Embryonic facial prominence (tissue), 1 donor: ENCODE measurements at regions not wholly inside any gene's neighbourhood (a gene's known extent, or its start where the extent isn't known, plus 50 kb on each side); places are given as distances from the start of the nearest gene placed in this dataset.
A peak's percentile ranks its signal among the peaks of the same experiment; 100 is the strongest.

ENCODE experiments used
- DNase-seq: peaks from one replicate; pipeline ENCODE4 v3.0.0-alpha.2; 2016; ENCODE audit errors: extremely low spot score

DNA sequence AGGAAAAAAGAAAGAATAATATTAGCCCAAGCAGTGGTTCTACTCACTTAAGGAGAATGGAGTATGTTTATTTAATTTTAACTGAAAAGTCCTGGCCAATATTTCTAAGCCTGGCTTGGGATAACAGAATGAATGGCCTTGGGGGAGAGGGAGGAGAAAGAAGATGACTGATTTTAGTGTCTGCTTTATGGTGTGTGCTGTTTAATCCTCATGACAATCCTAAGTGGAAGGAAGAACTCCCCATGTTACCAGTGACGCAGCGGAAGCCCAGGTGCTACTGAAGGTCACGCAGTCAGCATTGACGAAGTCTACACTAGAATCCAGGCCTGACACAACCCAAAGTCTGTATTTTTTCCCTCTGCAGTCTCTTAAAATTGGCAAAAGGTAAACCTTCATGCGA, 50.5 kb downstream of the PALM2AKAP2 start:
- no peak for DNase-seq

DNA sequence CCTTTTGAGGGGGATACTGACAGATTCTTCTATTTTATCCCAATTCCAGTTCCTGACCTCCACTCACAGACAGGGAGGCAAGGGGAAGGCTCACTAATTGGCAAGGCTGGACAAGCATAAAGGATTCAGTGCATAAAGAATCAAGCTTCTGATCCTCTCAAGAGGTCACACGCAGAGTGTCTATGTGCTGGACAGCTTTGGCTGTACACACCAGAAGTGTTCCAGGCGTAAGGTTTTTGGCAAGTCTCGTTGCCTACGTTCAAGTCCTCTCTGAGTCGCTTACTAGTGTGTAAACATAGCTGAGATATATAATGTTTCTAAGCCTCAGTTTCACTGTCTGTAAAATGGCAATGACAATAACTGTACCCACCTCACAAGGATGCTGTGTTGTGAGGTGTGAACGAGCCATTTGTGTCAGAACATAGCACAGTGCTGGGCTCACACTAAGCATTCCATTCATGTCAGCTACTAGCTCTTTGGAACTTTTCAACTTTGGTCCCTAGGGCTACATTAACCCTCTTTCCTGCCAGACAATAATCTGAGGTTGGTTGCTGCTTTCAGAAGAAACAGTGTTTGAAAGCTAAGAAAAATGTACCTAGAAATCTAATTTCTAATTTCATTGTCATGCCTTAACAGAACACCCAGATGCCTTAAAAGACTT, 52.1 kb downstream of the PALM2AKAP2 start:
- DNase-seq = no peak

- no peak for DNase-seq
Observed at GRCh38 chr9:109834855-109835254, 54.9 kb downstream of the PALM2AKAP2 start.

GRCh38 chr9:109843641-109844040, 63.6 kb downstream of the PALM2AKAP2 start:
- DNase-seq = no peak

DNA sequence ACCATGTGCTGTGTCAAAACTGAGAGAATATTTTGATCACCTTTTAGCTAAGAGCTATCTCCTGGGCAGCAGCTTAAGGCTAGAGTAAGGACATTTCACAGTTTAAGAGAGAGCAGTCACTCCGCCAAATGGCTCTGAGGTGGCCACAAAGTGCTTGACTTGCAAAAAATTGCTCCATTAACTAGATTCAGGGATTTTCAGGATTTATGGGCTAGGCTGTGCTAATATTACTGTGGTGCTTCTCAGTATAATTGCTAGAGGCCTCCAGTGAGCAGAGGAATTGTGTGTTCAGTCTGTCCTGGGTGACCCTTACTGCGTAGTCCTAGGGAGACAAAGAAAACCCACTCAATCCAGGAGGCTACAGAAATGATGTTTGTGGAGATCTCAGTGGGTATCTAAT, 65.2 kb downstream of the PALM2AKAP2 start:
- DNase-seq = no peak

DNA sequence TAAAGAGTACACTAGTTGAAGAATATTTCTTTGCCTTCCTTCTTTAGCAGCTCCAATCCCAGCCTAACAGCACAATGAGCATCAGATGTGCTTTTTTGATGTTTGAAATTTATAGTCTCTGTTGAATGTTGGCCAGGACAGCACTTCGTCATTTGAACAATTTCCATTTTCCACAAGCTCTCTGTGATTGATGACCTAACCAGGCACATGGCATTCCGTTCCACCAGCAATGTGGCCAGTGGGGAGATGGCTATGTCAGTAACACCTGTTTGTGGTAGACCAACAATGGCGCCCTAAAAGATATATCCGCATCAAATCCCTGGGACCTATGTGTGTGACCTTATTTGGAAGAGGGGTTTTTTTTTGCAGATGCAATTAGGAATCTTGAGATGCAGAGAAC, 66.8 kb downstream of the PALM2AKAP2 start:
- no peak for DNase-seq

DNA sequence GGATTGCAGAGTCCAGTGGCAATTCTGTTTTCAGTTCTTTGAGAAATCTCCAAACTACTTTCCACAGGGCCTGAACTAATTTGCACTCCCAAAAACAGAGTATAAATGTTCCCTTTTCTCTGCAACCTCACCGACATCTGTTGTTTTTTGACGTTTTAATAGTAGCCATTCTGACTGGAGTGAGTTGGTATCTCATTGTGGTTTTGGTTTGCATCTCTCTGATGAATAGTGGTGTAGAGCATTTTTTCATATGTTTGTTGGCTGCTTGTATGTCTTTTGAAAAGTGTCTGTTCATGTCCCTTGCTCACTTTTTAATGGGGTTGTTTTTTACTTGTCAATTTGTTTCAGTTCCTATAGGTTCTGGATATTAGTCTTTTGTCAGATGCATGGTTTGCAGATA, 72.6 kb downstream of the PALM2AKAP2 start:
- DNase-seq = no peak

GRCh38 chr9:109855540-109855939, 75.5 kb downstream of the PALM2AKAP2 start:
- no peak for DNase-seq

- no peak for DNase-seq
Observed at GRCh38 chr9:109856785-109857184, 76.8 kb downstream of the PALM2AKAP2 start.

- no peak for DNase-seq
Observed at GRCh38 chr9:109857336-109857735, 77.3 kb downstream of the PALM2AKAP2 start.

DNA sequence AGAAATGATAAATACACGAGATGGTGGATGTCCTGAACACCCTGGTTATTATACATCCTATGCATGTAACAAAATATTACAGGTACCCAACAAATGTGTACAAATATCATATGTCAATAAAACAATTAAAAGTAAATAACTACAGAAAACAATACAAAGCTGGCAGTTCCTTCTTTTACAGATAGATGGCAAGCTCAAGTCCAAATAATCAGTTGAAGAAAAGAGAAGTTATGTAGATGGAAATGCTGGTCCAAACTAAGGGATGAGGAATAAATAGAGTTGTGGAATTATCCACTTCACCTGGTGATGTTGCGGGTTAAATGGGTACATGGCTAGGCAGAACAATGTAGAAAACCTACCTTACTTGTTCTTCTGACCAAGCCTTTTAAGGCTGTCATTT, 79.4 kb downstream of the PALM2AKAP2 start:
- no peak for DNase-seq

DNA sequence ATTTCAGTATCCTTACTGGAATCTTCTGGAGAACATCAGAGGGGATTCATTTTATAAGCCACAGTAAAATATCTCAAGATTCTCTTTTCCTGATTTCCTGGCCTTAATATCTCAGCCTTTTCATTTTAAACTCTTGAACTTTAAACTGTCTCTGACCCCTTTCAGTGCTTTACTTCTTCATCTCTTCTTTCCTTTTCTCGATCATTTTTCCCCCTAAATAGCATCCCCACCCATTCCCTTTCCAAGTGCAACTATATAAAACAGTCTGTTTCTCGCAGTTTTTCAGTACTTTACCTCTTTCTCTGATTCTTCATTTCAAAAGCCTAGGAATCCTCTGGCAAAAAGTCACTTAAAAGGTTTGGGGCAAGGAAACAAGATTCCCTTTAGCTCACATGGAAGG, 80.5 kb downstream of the PALM2AKAP2 start:
- DNase-seq = no peak

DNA sequence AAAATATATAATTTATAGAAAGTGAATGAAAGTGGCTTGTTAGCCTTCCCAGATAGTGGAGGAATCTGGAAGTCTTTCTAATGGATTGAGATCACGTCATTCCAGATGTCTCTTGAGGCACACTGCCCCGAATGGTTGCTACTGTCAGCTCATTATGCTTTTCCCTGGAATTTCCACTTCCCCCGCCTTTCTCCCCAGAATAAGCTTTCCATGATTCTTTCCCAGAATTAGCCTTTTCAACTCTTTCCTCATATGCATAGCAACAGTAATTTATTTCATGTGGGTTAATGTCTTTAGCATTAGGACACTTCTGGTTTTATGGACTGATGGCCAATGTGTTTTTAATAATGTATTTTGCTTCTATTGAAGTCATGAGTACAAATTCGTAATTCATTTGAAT, 81.5 kb downstream of the PALM2AKAP2 start:
- DNase-seq = peak; percentile 34

DNA sequence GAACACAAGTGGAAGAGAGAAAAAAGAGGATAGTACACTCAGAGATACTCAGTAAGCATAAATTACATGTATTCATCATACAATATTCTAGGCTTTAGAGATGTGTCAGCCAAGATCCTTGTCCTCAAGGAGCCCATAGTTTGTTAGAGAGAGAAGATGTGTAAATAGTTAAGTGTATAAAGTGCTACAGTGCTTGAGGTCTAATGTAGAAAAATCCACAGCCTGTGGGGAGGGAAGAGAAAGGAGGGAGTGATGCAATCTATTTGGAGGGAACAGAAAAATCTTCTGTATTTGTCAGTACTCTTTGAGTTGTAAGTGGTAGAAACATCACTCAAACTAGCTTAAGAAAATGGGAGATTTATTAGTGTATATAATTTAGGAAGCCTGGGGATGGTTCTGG, 81.9 kb downstream of the PALM2AKAP2 start:
- DNase-seq = no peak

GRCh38 chr9:109862452-109862851, 82.5 kb downstream of the PALM2AKAP2 start:
- DNase-seq = no peak

DNA sequence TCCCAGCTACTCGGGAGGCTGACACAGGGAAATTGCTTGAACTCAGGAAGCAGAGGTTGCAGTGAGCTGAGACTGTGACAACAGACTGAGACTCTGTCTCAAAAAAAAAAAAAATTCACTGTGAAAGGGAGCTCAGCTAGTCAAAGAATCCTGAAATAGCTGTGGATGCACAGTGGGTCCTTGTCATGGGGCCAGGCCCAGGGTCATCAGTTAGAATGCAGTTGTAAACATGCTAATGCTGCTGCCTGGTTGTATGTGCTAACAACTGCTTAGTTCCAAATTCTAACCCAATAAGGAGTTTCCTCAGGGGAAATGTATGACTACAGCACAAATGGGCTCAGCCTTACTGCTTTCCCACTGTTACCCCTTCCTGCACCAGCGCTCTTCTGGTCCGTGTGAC, 84.0 kb downstream of the PALM2AKAP2 start:
- no peak for DNase-seq

DNA sequence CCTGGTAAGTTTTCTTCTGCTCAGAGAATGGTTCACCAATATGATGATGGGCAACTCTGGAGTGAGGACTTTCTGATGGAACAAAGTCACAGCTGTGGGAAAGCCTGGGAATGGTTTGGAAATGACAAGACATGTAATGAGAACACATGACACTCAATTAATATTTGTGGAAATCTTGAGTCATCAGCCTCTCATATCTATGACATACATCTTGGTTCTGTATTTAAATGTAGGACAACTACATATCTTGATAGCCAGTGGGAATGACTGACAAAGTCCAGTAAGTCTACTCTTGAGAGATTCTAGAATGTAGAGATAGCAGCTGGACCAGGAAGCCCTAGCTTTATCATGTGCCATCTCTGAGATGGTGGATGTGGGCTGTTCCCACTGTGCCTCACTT, 85.5 kb downstream of the PALM2AKAP2 start:
- no peak for DNase-seq

DNA sequence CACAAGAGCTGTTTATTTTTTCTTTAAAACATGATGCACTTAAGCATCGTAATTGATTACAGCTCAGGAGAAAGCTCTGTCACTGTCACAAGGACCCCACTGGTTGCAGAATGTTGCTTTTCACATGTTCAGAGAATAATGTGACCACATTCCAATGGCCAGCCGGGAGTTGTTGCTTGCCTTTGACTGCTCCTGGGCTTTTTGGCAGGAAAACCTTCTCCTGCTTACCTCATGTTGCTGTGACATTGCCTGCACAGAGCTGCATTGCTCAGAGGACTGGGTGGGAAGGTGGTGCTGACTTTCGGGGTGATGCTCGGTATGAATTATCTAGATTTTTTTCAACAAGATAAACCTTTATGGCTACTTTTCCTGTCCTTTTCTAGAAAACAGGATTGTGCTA, 88.2 kb downstream of the PALM2AKAP2 start:
- DNase-seq = no peak

- no peak for DNase-seq
Observed at GRCh38 chr9:109868722-109869121, 88.7 kb downstream of the PALM2AKAP2 start.

DNA sequence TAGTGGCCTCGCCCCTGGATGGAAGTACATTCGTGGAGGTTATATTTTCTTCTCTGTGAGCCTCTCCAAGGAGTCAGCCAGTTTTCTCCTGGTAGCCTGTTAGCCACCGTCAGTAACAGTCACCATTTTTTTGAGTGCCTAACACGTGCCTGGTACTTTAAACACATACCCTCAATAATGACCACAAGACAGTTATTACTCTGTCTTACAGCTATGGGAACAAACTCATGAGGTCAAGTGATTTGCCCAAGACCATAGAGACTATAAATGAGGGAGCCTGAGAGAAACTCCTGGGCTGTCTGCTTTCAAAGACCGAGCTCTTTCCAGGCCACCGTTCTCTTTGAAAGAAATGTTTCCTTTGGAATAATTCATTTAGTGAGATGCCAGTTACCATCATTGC, 90.4 kb downstream of the PALM2AKAP2 start:
- DNase-seq = no peak

- DNase-seq = no peak
Observed at GRCh38 chr9:109872901-109873300, 92.9 kb downstream of the PALM2AKAP2 start.

DNA sequence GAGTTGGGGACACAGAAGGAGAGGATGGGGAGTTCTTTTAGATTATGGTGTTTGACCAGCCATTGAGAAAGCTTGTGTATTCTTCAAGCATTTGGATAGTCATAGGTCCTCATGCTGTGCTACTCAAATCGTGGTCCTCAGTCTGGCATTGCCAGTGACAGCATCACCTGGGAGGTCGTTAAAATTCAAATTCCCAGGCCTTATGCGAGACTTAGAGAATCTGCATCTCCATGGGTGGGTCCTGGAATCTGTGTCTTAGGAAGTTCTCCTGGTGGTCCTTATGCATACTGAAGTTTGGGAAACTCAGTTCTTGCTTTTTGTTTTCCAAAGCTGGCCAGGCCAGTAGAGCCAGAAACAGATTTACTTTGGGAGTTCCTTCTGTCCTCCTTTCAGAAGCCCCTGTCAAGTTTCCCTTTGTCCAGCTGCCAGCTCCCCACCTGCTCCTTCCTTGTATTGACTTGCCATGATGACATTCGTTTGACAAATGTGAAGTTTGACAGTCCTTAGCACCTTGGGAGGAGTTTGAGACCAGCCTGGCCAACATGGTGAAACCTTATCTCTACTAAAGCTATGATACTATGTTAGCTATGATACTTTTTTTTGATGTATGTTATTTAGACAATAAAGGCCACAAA, 95.6 kb downstream of the PALM2AKAP2 start:
- DNase-seq = no peak

DNA sequence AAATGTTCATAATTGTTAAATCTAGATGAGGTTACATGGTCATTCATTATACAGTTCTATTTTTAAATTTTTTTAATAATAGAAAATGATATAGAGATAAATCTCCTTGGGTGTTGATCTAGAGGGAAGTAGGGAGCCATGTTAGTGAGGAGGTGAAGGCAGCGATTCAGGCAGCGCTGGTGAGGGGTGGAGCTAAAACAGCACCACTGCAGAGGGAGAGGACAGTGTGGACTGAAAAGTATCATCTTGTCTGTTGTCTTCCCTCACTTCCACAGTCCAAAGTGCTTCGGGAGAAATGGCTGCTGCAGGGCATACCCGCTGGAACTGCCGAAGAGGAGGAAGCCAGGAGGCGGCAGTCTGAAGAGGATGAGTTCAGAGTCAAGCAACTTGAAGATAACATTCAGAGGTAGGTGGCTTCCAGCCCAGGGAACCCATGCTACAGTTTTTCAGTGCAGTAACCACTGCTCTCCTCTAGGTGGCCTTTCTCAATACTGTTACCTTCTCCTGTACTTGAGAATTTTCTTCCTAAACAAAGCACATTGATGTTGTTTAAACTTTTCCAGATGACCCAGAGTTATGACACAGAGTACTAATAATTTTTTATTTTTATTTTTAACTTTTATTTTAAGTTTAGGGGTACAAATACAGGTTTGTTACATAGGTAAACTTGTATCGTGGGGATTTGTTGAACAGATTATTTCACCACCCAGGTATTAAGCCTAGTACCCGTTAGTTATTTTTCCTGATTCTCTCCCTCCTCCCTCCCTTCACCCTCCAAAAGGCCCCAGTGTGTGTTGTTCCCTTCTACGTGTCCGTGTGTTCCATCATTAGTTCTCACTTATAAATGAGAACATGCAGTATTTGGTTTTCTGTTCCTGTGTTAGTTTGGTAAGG, 100.5 kb downstream of the PALM2AKAP2 start:
- DNase-seq = no peak
